K562 (cell line): ENCODE measurements at regions not wholly inside any gene's neighbourhood (a gene's known extent, or its start where the extent isn't known, plus 50 kb on each side); places are given as distances from the start of the nearest gene placed in this dataset.

Experiments
- CREBBP ChIP-seq: IDR thresholded peaks from one replicate; pipeline ENCODE4 v1.6.1; 2012; ENCODE audit warnings: low read depth, mild to moderate bottlenecking, control low read depth, inconsistent platforms, low read length
- ELK1 ChIP-seq: sonication (generic); formaldehyde crosslinking; IDR thresholded peaks from 2 replicates; pipeline ENCODE4 v1.8.1; 2022; ENCODE audit warnings: missing genetic modification reagents
- EP300 ChIP-seq: IDR thresholded peaks from 2 replicates; pipeline ENCODE4 v1.6.1; 2012; ENCODE audit warnings: low read length, improper control_type of control experiment
- MAFK ChIP-seq: IDR thresholded peaks from 2 replicates; pipeline ENCODE4 v1.6.1; 2011; ENCODE audit warnings: low read length, improper control_type of control experiment
- MXI1 ChIP-seq: IDR thresholded peaks from 2 replicates; pipeline ENCODE4 v1.6.1; 2011; ENCODE audit warnings: low read depth, mild to moderate bottlenecking, improper control_type of control experiment, low read length
- MYNN ChIP-seq, 2 experiments: sonication (generic); formaldehyde crosslinking in 1 of 2; IDR thresholded peaks; 2 replicates each; pipeline versions ENCODE4 v1.5.0 to v1.6.1; 2016 to 2020; ENCODE audit warnings: antibody characterized with exemption in 1 of 2, missing genetic modification reagents in 1 of 2
- POLR2A ChIP-seq: fragments of 450-650 bp; conservative IDR thresholded peaks from 2 replicates; pipeline ENCODE4 v1.6.1; 2016
- PREB ChIP-seq: sonication (generic); formaldehyde crosslinking; IDR thresholded peaks from 2 replicates; pipeline ENCODE4 v1.8.1; 2023; ENCODE audit warnings: mild to moderate bottlenecking, missing genetic modification reagents
- RNF2 ChIP-seq: sonication (generic); IDR thresholded peaks from 2 replicates; pipeline ENCODE4 v1.6.1; 2016
- ZNF197 ChIP-seq: fragments of 200-800 bp; sonication (Bioruptor generic); IDR thresholded peaks from 2 replicates; pipeline ENCODE4 v1.6.1; 2016; ENCODE audit warnings: low read depth, missing genetic modification characterization, missing compliant biosample characterization
- ZNF239 ChIP-seq: fragments of 250-450 bp; sonication (Bioruptor Pico); IDR thresholded peaks from 2 replicates; pipeline ENCODE4 v1.4.0; 2020; ENCODE audit warnings: mild to moderate bottlenecking

GRCh38 chr1:5568321-5568720 lies 423.9 kb downstream of the NPHP4 start:
- no peak for TF ChIP-seq ZNF197
- TF ChIP-seq MAFK = no peak
- no peak for TF ChIP-seq EP300
- no peak for TF ChIP-seq CREBBP
- TF ChIP-seq PREB (CRISPR knock-in tag) = no peak
- TF ChIP-seq POLR2A = no peak
- no peak for TF ChIP-seq MYNN (IDR thresholded peaks at IDR 0.05)
- TF ChIP-seq MYNN (CRISPR knock-in tag; IDR thresholded peaks at IDR 0.05) = no peak
- TF ChIP-seq MXI1 = no peak
- TF ChIP-seq RNF2 = no peak
- TF ChIP-seq ZNF239 (CRISPR knock-in tag) = no peak
- no peak for TF ChIP-seq ELK1 (CRISPR knock-in tag)
